GM12892 (cell line): ENCODE measurements at regions not wholly inside any gene's neighbourhood (a gene's known extent, or its start where the extent isn't known, plus 50 kb on each side); places are given as distances from the start of the nearest gene placed in this dataset.

Experiments used
- POLR2A ChIP-seq: IDR thresholded peaks from 2 replicates; pipeline ENCODE4 v1.6.1; 2011; ENCODE audit warnings: low read depth, low read length, control low read depth
- POLR2AphosphoS5 ChIP-seq: IDR thresholded peaks from 2 replicates; pipeline ENCODE4 v1.6.1; 2011; ENCODE audit warnings: low read depth, low read length, control low read depth

- TF ChIP-seq POLR2AphosphoS5 (no peak), POLR2A (no peak)
Observed at GRCh38 chr9:73280113-73280512, 128.4 kb downstream of the ANXA1 start.
